GM19395 (cell line): ENCODE measurements at regions not wholly inside any gene's neighbourhood (a gene's known extent, or its start where the extent isn't known, plus 50 kb on each side); places are given as distances from the start of the nearest gene placed in this dataset.

Experiments
- ATAC-seq: cut with Tn5 transposase; IDR thresholded peaks from one replicate; pipeline ENCODE4 v1.9.1; 2021; ENCODE audit warnings: mild to moderate bottlenecking, moderate library complexity; ENCODE audit not compliant: unreplicated experiment

DNA sequence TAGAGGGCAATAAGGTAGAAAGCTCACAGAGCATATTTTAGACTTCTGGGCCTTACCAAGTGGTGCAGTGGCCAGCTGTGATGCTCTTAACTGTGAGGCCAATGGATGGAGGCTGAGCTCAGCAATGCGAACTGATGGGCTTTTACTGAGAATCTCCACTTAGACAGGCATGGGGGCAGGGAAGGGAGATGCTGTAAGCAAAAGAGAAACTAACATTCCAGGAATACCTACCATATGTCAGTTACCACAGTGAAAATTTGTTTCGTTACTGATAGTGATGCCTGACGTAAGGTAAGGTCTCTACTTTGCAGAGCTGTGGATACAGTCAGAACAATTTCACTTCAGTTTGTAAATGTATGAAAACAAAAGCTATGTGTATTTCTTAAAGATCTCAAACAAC lies 250.6 kb upstream of the ZFHX3 start:
- peak; percentile 84 for ATAC-seq

DNA sequence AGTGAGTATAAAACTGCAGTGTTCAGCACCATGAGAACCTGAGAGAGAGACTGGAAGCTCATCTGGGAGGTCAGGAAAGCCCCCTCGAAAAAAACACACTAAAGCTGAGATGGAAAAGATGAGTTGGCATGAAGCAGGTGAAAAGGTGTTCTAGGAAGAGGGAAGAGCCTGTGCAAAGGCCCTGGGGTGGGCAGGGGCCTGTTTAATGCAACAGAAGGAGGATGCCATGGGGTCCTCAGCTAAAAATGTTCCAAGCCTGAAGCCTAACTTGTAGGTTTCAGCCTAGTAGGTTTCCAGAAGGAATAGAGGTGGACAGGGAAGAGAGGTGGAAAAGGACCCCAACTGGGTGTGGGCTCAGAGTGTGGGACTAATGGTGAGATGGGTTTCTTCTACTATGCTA lies 242.3 kb upstream of the ZFHX3 start:
- no peak for ATAC-seq

GRCh38 chr16:73289232-73289631 lies 241.3 kb upstream of the ZFHX3 start:
- peak; percentile 93 for ATAC-seq

DNA sequence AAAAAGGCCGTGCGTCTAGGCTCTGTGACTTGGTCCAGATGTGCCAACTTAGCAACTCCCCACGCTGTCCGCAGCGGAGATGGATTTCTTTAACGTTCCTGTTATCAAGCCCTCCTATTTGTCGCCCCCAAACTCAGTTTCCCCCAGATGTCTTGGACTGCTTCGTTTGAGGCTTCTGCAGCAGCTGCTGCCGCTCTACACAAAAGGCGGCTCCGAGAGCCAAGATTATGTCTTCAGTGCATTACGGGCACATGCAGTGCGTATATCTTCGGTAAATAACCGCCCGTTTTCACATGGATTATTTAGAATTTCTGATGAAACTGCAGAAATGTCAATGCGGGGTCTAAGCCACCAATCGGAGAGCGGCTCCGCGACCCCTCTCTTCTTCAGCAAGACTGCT lies 240.6 kb upstream of the ZFHX3 start:
- no peak for ATAC-seq

DNA sequence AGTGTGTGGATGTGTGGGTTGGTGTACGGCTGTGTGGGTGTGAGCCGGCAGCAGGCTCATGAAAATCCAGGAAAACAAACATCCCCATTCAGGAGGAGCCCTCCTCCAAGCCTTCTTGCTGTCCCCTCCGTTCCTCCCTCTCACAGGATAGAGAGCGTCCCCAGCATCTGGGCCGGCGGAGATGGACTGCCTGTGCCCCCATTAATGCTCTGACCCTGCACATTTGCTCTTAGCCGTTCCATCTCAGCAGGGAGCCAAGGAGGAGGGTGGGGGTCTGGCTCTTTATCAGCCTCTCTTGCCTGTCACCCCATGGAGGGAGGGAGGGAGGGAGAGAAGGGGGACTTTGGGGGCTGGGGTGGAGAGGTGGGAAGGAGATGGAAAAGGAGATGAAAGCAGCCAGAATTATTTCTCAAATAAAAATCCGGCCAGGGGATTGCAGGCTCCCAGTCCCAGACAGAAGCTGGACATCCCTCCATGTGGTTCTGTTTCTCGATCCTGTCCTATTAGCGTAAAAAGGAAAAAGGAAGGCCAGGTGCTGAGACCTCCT lies 240.0 kb upstream of the ZFHX3 start:
- no peak for ATAC-seq

DNA sequence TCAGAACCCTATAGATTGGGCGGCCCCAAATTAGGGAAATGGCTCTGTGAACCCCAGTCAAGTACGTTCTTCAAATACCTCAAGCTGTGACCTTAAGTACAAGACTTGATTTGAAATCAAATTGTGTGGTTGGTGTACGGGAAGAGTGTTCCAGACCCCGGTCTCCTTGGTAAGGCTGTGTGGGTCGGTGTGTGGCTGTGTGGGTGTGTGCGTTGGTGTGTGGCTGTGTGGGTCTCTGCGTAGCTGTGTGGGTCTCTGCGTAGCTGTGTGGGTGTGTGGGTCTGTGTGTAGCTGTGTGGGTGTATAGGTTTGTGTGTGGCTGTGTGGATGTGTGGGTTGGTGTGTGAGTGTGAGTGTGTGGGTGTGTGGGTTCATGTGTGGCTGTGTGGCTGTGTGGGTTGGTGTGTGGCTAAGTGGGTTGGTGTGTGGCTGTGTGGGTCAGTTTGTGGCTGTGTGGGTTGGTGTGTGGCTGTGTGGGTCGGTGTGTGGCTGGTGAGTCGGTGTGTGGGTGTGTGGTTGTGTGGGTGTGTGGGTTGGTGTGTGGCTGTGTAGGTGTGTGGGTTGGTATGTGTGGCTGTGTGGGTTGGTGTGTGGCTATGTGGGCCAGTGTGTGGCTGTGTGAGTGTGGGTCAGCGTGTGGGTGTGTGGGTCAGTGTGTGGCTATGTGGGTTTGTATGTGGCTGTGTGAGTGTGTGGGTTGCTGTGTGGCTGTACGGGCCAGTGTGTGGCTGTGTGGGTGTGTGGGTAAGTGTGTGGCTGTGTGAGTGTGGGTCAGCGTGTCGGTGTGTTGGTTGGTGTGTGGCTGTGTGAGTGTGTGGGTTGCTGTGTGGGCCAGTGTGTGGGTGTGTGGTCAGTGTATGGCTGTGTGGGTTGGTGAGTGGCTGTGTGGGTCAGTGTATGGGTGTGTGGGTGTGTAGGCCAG lies 238.7 kb upstream of the ZFHX3 start:
- ATAC-seq, result no peak

GRCh38 chr16:73285436-73286201 lies 237.7 kb upstream of the ZFHX3 start:
- no peak for ATAC-seq

DNA sequence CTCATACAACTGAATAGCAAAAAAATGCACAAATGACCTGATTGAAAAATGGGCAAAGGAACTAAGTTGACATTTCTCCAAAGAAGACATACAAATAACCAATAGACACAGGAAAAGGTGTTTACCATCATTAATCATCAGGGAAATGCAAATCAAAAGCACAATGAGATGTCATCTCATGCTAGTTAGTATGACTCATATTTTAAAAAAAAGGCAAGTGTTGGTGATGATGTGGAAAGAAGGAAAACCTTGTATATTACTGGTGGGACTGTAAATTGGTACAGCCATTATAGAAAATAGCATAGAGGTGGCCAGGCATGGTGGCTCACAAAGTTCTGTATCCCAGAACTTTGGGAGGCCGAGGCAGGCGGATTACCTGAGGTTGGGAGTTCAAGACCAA lies 232.5 kb upstream of the ZFHX3 start:
- ATAC-seq, result no peak

GRCh38 chr16:73279451-73279850 lies 231.5 kb upstream of the ZFHX3 start:
- no peak for ATAC-seq

- ATAC-seq, result no peak
Observed at GRCh38 chr16:73277071-73277470, 229.1 kb upstream of the ZFHX3 start.

DNA sequence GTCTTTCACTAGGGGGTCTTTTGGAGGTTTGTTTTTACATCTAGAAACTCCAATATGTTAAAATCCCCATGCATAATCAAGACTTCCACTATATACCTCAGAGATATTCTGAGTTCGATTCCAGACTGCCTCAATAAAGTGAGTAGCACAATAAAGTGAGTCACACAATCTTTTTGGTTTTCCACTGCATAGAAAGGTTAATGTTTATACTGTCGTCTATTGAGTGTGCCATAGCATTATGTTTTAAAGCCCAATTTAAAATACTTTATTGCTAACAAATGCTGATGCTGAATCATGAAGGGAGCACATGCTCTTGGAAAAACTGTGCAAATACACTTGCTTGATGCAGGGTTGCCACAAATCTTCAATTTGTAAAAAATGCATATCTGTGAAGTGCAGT lies 227.5 kb upstream of the ZFHX3 start:
- no peak for ATAC-seq

DNA sequence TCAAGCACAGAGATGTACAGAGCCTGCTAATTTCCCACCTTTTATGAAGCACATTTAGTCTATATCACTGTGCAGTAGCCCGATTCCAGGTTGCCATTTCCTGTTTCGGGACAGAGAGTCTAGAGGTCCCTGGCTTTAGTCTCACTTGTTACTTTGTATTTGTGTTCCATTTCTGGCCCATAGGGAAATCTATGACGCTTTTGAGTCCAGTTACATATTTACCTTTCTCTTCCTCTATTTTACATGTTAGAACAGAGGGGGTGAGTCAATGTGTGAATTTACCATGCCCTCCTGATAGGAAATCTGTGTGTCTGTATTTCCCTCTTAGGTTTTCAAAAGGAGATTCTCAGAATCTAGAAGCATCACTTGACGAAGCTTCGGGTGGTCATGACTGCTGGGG lies 227.1 kb upstream of the ZFHX3 start:
- peak; percentile 76 for ATAC-seq

DNA sequence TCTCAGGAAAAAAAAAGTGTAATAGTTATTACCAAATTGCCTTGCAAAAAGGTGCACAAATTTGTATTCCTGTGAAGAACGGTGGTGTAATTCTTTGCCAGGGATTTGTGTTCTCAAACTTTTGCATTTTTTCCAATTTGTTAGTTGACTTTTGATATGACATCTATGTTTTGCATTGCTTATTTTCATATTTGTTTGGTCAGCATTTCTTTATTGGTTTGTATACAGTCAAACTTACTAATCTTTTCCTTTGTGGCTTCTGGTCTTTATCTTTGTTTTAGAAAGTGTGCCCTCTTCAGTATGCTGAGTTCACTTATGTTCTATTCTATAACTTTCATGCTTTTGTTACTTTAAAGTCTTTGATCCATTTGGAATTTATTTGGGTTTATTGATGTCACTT lies 226.2 kb upstream of the ZFHX3 start:
- no peak for ATAC-seq

GRCh38 chr16:73268366-73268993 lies 220.6 kb upstream of the ZFHX3 start:
- ATAC-seq, result no peak

- no peak for ATAC-seq
Observed at GRCh38 chr16:73265935-73266334, 218.0 kb upstream of the ZFHX3 start.

DNA sequence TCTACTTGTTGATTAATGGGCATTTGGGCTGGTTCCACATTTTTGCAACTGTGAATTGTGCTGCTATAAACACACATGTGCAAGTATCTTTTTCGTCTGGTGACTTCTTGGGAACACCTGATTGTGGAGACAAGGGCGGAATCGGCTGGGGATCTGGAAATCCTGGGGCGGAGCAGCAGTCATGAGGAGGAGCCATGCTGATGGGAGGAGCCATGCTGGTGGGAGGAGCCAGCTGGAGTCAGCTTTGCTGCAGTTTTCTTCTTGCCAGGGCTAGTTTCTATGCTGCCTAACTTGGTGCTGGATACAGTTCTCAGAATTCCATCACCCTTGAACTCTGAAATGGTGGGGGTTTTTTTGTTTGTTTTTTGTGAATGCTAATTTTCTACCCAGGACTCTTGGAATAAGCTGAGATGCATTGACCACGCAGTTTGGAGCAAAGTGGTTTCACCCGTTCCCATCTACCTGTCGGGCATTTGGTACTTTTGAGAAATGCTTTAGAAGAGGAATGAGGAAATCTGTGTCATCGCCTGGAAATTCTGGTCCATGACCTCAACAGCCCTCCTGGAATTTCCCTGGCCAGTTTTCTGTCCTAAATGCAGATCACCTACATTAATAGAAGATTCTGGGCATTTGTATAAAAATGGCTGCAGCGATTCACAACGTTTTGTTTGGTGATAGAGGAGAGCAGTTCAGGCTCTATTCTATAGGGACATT lies 217.4 kb upstream of the ZFHX3 start:
- no peak for ATAC-seq

DNA sequence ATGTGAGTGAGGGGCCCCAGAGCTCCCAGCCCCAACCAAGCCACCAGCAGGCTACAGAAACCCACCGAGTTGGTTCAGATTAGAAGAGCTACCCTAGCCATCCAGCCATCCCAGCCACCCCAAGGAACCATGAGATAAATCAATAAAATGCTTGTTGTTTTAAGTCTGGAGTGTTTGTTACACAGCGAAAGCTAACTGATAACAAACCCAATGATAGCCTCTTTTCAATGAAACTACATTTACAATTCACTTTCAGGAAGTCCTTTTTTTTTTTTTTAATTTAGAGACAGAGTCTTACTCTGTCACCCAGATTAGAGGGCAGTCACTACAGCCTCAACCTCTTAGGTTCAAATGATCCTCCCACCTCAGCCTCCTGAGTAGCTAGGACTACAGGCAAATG lies 215.0 kb upstream of the ZFHX3 start:
- no peak for ATAC-seq

- no peak for ATAC-seq
Observed at GRCh38 chr16:73255031-73255430, 207.1 kb upstream of the ZFHX3 start.

GRCh38 chr16:73253922-73254480 lies 206.1 kb upstream of the ZFHX3 start:
- no peak for ATAC-seq

- no peak for ATAC-seq
Observed at GRCh38 chr16:73252446-73252845, 204.5 kb upstream of the ZFHX3 start.
